ENCODE measurements at regions not wholly inside any gene's neighbourhood (a gene's known extent, or its start where the extent isn't known, plus 50 kb on each side); places are given as distances from the start of the nearest gene placed in this dataset.

DNA sequence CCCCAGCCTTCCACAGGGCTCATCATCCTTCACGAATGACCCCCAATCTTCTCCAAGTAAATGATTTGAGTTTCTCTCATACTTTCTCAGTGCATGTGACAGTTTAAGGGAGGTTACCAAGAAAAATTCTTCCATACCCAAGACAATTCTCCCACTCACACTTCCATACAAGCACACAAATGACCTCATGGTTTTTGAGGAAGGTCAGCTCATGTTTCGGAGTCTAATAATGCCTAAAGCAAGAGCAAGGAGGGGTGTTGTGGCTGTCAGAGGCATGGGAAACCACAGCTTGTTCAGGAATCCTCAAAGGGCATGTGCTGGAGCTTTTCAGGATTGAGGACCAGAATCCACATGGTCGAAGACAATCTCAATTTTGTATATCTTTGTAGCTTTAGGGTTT is 279.0 kb downstream of the MAFB start:
- H3K4me1 ChIP-seq (ENCODE audit: control insufficient read depth, insufficient read depth, low read length): no peaks in the 10 kb centered on the region
- H3K4me3 ChIP-seq (ENCODE audit: low read depth, low read length): no peak overlapping the region
- H3K27ac ChIP-seq (ENCODE audit: extremely low read depth, low read depth, low read length): no peak overlapping the region
- TF ChIP-seq, protein P1, sequence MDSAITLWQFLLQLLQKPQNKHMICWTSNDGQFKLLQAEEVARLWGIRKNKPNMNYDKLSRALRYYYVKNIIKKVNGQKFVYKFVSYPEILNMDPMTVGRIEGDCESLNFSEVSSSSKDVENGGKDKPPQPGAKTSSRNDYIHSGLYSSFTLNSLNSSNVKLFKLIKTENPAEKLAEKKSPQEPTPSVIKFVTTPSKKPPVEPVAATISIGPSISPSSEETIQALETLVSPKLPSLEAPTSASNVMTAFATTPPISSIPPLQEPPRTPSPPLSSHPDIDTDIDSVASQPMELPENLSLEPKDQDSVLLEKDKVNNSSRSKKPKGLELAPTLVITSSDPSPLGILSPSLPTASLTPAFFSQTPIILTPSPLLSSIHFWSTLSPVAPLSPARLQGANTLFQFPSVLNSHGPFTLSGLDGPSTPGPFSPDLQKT (IDR thresholded peaks at IDR 0.05; ENCODE audit: borderline replicate concordance, low read depth, low read length): no peak
- TF ChIP-seq ZNF23 (tag by site-specific recombination; IDR thresholded peaks at IDR 0.05; ENCODE audit: borderline replicate concordance) (no peak), FEZF1 (tag by site-specific recombination; IDR thresholded peaks at IDR 0.05) (no peak), ZNF426 (tag by site-specific recombination; IDR thresholded peaks at IDR 0.05) (no peak), ZIC2 (tag by site-specific recombination; IDR thresholded peaks at IDR 0.05) (no peak), TCF7L2 (IDR thresholded peaks at IDR 0.05; ENCODE audit: borderline replicate concordance, low read depth, low read length) (no peak), ZNF416 (tag by site-specific recombination; IDR thresholded peaks at IDR 0.05) (no peak), MYNN (tag by site-specific recombination; IDR thresholded peaks at IDR 0.05; ENCODE audit: borderline replicate concordance) (no peak)
- TF ChIP-seq, protein P2, sequence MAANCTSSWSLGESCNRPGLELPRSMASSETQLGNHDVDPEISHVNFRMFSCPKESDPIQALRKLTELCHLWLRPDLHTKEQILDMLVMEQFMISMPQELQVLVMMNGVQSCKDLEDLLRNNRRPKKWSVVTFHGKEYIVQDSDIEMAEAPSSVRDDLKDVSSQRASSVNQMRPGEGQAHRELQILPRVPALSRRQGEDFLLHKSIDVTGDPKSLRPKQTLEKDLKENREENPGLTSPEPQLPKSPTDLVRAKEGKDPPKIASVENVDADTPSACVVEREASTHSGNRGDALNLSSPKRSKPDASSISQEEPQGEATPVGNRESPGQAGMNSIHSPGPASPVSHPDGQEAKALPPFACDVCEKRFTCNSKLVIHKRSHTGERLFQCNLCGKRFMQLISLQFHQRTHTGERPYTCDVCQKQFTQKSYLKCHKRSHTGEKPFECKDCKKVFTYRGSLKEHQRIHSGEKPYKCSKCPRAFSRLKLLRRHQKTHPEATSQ (tag by site-specific recombination; IDR thresholded peaks at IDR 0.05): no peak
- no peaks in the 10 kb centered on the region for H3K36me3 ChIP-seq (ENCODE audit: control insufficient read depth in 2 of 2, insufficient read depth in 1 of 2, low read length in 2 of 2)
- H3K9me3 ChIP-seq (ENCODE audit: control insufficient read depth, insufficient read depth, low read depth, low read length): no peaks in the 10 kb centered on the region
- POLR2A ChIA-PET: no interaction called here
- CTCF ChIA-PET: no interaction called here

DNA sequence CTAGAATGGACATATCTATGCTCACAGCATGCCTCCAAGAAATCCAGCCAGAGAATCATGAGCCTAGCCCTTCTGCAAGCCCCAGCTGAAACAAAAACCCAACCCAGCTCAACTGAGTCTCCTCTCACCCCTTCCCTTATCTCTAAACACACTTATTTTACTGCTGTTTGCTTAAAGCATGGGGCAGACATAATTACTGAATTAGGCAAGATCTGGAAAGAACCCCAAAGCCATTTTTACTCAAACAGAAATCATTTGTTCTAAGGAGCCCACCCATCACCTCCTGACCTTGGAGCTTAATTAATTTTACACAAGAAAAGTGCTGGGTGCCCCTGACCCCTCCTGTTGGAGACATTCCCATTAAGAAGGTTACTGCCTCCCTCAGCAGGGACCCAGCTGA is 291.6 kb downstream of the MAFB start:
- H3K4me1 ChIP-seq (ENCODE audit: control insufficient read depth, insufficient read depth, low read length): peaks cover 3% of the 10 kb centered on the region; the same call in 1 of the 2 replicates
- no peak overlapping the region for H3K4me3 ChIP-seq (ENCODE audit: low read depth, low read length)
- no peaks in the 10 kb centered on the region for H3K36me3 ChIP-seq (ENCODE audit: control insufficient read depth in 2 of 2, insufficient read depth in 1 of 2, low read length in 2 of 2)
- ChIA-PET POLR2A (no interaction called here), CTCF (no interaction called here)
- H3K27ac ChIP-seq (ENCODE audit: extremely low read depth, low read depth, low read length): no peak overlapping the region
- H3K9me3 ChIP-seq (ENCODE audit: control insufficient read depth, insufficient read depth, low read depth, low read length): no peaks in the 10 kb centered on the region
- TF ChIP-seq ZNF423 (tag by site-specific recombination; IDR thresholded peaks at IDR 0.05) (peak; percentile 57; the same call in 1 of the 2 replicates), RBAK (tag by site-specific recombination; IDR thresholded peaks at IDR 0.05) (no peak), ZIC2 (tag by site-specific recombination; IDR thresholded peaks at IDR 0.05) (peak; percentile 86), ZNF654 (tag by site-specific recombination; IDR thresholded peaks at IDR 0.05; ENCODE audit: low read depth) (no peak), ZNF658 (tag by site-specific recombination; IDR thresholded peaks at IDR 0.05) (no peak), ZNF175 (tag by site-specific recombination; IDR thresholded peaks at IDR 0.05) (no peak), ZNF777 (tag by site-specific recombination; IDR thresholded peaks at IDR 0.05; ENCODE audit: borderline replicate concordance) (no peak), ZNF341 (tag by site-specific recombination; IDR thresholded peaks at IDR 0.05; ENCODE audit: low read depth) (no peak), KLF7 (tag by site-specific recombination; IDR thresholded peaks at IDR 0.05; ENCODE audit: borderline replicate concordance) (no peak), SCRT2 (tag by site-specific recombination; IDR thresholded peaks at IDR 0.05) (no peak), ZNF223 (tag by site-specific recombination; IDR thresholded peaks at IDR 0.05) (no peak), ZNF791 (tag by site-specific recombination; IDR thresholded peaks at IDR 0.05) (no peak), ZNF585B (tag by site-specific recombination; IDR thresholded peaks at IDR 0.05) (no peak), ZBTB8A (tag by site-specific recombination; IDR thresholded peaks at IDR 0.05) (peak; percentile 52), KLF8 (tag by site-specific recombination; IDR thresholded peaks at IDR 0.05) (no peak)
- TF ChIP-seq, protein P3, sequence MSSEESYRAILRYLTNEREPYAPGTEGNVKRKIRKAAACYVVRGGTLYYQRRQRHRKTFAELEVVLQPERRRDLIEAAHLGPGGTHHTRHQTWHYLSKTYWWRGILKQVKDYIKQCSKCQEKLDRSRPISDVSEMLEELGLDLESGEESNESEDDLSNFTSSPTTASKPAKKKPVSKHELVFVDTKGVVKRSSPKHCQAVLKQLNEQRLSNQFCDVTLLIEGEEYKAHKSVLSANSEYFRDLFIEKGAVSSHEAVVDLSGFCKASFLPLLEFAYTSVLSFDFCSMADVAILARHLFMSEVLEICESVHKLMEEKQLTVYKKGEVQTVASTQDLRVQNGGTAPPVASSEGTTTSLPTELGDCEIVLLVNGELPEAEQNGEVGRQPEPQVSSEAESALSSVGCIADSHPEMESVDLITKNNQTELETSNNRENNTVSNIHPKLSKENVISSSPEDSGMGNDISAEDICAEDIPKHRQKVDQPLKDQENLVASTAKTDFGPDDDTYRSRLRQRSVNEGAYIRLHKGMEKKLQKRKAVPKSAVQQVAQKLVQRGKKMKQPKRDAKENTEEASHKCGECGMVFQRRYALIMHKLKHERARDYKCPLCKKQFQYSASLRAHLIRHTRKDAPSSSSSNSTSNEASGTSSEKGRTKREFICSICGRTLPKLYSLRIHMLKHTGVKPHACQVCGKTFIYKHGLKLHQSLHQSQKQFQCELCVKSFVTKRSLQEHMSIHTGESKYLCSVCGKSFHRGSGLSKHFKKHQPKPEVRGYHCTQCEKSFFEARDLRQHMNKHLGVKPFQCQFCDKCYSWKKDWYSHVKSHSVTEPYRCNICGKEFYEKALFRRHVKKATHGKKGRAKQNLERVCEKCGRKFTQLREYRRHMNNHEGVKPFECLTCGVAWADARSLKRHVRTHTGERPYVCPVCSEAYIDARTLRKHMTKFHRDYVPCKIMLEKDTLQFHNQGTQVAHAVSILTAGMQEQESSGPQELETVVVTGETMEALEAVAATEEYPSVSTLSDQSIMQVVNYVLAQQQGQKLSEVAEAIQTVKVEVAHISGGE (tag by site-specific recombination; conservative IDR thresholded peaks at IDR 0.05; ENCODE audit: low read depth): no peak
- TF ChIP-seq, protein P4, sequence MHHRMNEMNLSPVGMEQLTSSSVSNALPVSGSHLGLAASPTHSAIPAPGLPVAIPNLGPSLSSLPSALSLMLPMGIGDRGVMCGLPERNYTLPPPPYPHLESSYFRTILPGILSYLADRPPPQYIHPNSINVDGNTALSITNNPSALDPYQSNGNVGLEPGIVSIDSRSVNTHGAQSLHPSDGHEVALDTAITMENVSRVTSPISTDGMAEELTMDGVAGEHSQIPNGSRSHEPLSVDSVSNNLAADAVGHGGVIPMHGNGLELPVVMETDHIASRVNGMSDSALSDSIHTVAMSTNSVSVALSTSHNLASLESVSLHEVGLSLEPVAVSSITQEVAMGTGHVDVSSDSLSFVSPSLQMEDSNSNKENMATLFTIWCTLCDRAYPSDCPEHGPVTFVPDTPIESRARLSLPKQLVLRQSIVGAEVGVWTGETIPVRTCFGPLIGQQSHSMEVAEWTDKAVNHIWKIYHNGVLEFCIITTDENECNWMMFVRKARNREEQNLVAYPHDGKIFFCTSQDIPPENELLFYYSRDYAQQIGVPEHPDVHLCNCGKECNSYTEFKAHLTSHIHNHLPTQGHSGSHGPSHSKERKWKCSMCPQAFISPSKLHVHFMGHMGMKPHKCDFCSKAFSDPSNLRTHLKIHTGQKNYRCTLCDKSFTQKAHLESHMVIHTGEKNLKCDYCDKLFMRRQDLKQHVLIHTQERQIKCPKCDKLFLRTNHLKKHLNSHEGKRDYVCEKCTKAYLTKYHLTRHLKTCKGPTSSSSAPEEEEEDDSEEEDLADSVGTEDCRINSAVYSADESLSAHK (tag by site-specific recombination; IDR thresholded peaks at IDR 0.05): peak; percentile 68
- TF ChIP-seq, protein P5, sequence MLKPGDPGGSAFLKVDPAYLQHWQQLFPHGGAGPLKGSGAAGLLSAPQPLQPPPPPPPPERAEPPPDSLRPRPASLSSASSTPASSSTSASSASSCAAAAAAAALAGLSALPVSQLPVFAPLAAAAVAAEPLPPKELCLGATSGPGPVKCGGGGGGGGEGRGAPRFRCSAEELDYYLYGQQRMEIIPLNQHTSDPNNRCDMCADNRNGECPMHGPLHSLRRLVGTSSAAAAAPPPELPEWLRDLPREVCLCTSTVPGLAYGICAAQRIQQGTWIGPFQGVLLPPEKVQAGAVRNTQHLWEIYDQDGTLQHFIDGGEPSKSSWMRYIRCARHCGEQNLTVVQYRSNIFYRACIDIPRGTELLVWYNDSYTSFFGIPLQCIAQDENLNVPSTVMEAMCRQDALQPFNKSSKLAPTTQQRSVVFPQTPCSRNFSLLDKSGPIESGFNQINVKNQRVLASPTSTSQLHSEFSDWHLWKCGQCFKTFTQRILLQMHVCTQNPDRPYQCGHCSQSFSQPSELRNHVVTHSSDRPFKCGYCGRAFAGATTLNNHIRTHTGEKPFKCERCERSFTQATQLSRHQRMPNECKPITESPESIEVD (tag by site-specific recombination; IDR thresholded peaks at IDR 0.05): peak; percentile 77

Measured in HEK293 (cell line).